ENCODE measurements at regions not wholly inside any gene's neighbourhood (a gene's known extent, or its start where the extent isn't known, plus 50 kb on each side); places are given as distances from the start of the nearest gene placed in this dataset.

DNA sequence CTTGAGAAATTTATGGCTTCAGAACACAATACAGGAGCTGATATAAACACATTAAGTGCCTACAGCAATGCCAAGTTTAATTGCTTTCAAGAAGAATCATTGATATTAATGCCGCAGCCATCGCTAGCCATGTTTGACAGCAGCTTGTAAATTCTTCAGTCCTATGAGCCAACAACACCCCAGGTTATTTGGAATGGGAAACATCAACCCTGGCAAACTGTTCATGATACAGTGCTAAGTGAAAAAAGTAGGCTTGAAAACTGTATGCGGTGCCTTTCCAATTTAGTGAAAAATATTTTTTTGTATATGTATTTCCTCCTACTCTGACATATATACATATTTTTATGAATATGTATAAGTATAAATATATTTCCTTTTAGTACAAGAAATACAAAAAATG lies 142.6 kb downstream of the CSNK2A3 start:
- H4K20me1 ChIP-seq (ENCODE audit: insufficient read depth): no peaks in the 10 kb centered on the region
- H3K9ac ChIP-seq (ENCODE audit: low read length): no peak overlapping the region
- H3K4me2 ChIP-seq (ENCODE audit: low read length): no peak overlapping the region
- H3K9me2 ChIP-seq (ENCODE audit: insufficient read depth): no peaks in the 10 kb centered on the region
- H3K4me3 ChIP-seq (replicated peaks in 1 of 2; ENCODE audit: low read depth in 1 of 2, low read length in 2 of 2): no peak overlapping the region
- no TSS peak for BruUV-seq (replicated peaks)
- H3K79me2 ChIP-seq (ENCODE audit: insufficient read depth, low read length): no peaks in the 10 kb centered on the region
- no peaks in the 10 kb centered on the region for H3K9me3 ChIP-seq (ENCODE audit: control insufficient read depth in 1 of 2, insufficient read depth in 1 of 2, low read depth in 1 of 2, low read length in 2 of 2)
- H3K27ac ChIP-seq (ENCODE audit: low read depth, low read length): no peak overlapping the region
- no peaks in the 10 kb centered on the region for H3K27me3 ChIP-seq (ENCODE audit: insufficient read depth, low read length)
- no peak for DNase-seq (ENCODE audit: low read depth, low spot score)
- no peaks in the 10 kb centered on the region for H3K36me3 ChIP-seq (ENCODE audit: control insufficient read depth in 1 of 2, insufficient read depth in 2 of 2, low read length in 2 of 2)
- no peak for TF ChIP-seq SRF (IDR thresholded peaks at IDR 0.05; ENCODE audit: low read depth)
- no peak for TF ChIP-seq FOSL1 (IDR thresholded peaks at IDR 0.05; ENCODE audit: low read depth)
- no peak for TF ChIP-seq ELF1 (IDR thresholded peaks at IDR 0.05; ENCODE audit: borderline replicate concordance, low read depth)
- no peak for TF ChIP-seq POLR2AphosphoS5 (IDR thresholded peaks at IDR 0.05; ENCODE audit: low read depth, low read length)
- TF ChIP-seq CTCF (IDR thresholded peaks at IDR 0.05 in 2 of 3, conservative IDR thresholded peaks at IDR 0.05 in 1 of 3; ENCODE audit: borderline replicate concordance in 1 of 3, insufficient read depth in 1 of 3, low read depth in 2 of 3, low read length in 2 of 3): no peak
- TF ChIP-seq EZH2 (IDR thresholded peaks at IDR 0.05): no peak
- TF ChIP-seq JUND (IDR thresholded peaks at IDR 0.05): no peak
- TF ChIP-seq EZH2phosphoT487 (IDR thresholded peaks at IDR 0.05; ENCODE audit: borderline replicate concordance): no peak
- TF ChIP-seq EGR1 (IDR thresholded peaks at IDR 0.05; ENCODE audit: low read depth): no peak
- no peak for TF ChIP-seq YY1 (IDR thresholded peaks at IDR 0.05; ENCODE audit: extremely low read depth, insufficient replicate concordance, low read depth, low read length)
- TF ChIP-seq SIN3A (IDR thresholded peaks at IDR 0.05; ENCODE audit: low read depth): no peak
- no peak for TF ChIP-seq CEBPB (IDR thresholded peaks at IDR 0.05; ENCODE audit: low read depth)
- no peak for TF ChIP-seq MAX (IDR thresholded peaks at IDR 0.05)
- no peak for TF ChIP-seq POLR2A (IDR thresholded peaks at IDR 0.05; ENCODE audit: borderline replicate concordance, extremely low read depth, insufficient read depth, insufficient read length)
- no peak for TF ChIP-seq REST (IDR thresholded peaks at IDR 0.05; ENCODE audit: low read depth)
- TF ChIP-seq TCF7L2 (IDR thresholded peaks at IDR 0.05; ENCODE audit: borderline replicate concordance, extremely low read depth, insufficient read depth, insufficient read length): no peak
- H3K4me1 ChIP-seq (ENCODE audit: control insufficient read depth in 1 of 2, insufficient read depth in 2 of 2, low read length in 2 of 2): no peaks in the 10 kb centered on the region
- intact Hi-C loops (cut with micrococcal nuclease): no loop called here
- ChIA-PET RAD21 (ENCODE audit: low non-redundant PET in 1 of 2, low total read pairs in 2 of 2, uncharacterized antibody in 2 of 2, unreplicated experiment in 2 of 2) (no interaction called here), POLR2A (no interaction called here), CTCF (no interaction called here)
- no peak overlapping the region for H2AFZ ChIP-seq (ENCODE audit: low read depth, low read length, poor library complexity, severe bottlenecking)
- ATAC-seq: no peak

Data from HCT116 (cell line).